Mesenchymal stem cell (in vitro differentiated cells and primary cell): ENCODE measurements at regions not wholly inside any gene's neighbourhood (a gene's known extent, or its start where the extent isn't known, plus 50 kb on each side); places are given as distances from the start of the nearest gene placed in this dataset.

Experiments
- DNase-seq: peaks from one replicate; pipeline ENCODE4 v3.0.0-alpha.2; 2013
- H2AFZ ChIP-seq: one replicate; pipeline ENCODE4 v1.6.1; 2013; ENCODE audit warnings: low read depth, mild to moderate bottlenecking, control low read depth, inconsistent platforms, low read length, moderate library complexity
- H2AK5ac ChIP-seq: 2 replicates; pipeline ENCODE4 v1.6.1; 2013; ENCODE audit warnings: low read length, moderate library complexity, mild to moderate bottlenecking, inconsistent platforms; ENCODE audit not compliant: severe bottlenecking
- H2BK120ac ChIP-seq: one replicate; pipeline ENCODE4 v1.6.1; 2013; ENCODE audit warnings: low read depth, mild to moderate bottlenecking, inconsistent platforms, low read length, moderate library complexity
- H2BK12ac ChIP-seq, 2 experiments: one replicate each; pipeline ENCODE4 v1.6.1; 2013; ENCODE audit warnings: inconsistent platforms in 2 of 2, low read length in 2 of 2, mild to moderate bottlenecking in 2 of 2, moderate library complexity in 2 of 2, control low read depth in 1 of 2
- H2BK15ac ChIP-seq: one replicate; pipeline ENCODE4 v1.6.1; 2013; ENCODE audit warnings: mild to moderate bottlenecking, low read depth, inconsistent platforms; ENCODE audit not compliant: poor library complexity, severe bottlenecking
- H2BK5ac ChIP-seq: 2 replicates; pipeline ENCODE4 v1.6.1; 2013; ENCODE audit warnings: low read depth, mild to moderate bottlenecking, low read length, control low read depth, inconsistent platforms; ENCODE audit not compliant: poor library complexity, severe bottlenecking
- H3K14ac ChIP-seq, 2 experiments: one replicate each; pipeline ENCODE4 v1.6.1; 2013; ENCODE audit warnings: inconsistent platforms in 2 of 2, low read length in 2 of 2, control low read depth in 1 of 2, mild to moderate bottlenecking in 1 of 2, moderate library complexity in 1 of 2
- H3K18ac ChIP-seq, 2 experiments: one replicate each; pipeline ENCODE4 v1.6.1; 2013; ENCODE audit warnings: inconsistent platforms in 2 of 2, low read length in 2 of 2, control low read depth in 1 of 2, low read depth in 1 of 2, mild to moderate bottlenecking in 1 of 2
- H3K23ac ChIP-seq, 2 experiments: one replicate each; pipeline ENCODE4 v1.6.1; 2013; ENCODE audit warnings: inconsistent platforms in 2 of 2, low read length in 2 of 2, mild to moderate bottlenecking in 2 of 2, moderate library complexity in 2 of 2, control low read depth in 1 of 2
- H3K27ac ChIP-seq: 2 replicates; pipeline ENCODE4 v1.5.1; 2013; ENCODE audit warnings: mild to moderate bottlenecking, moderate library complexity, low read length, control low read depth, inconsistent platforms; ENCODE audit not compliant: poor library complexity, severe bottlenecking
- H3K27me3 ChIP-seq, 2 experiments: 2 replicates each; pipeline versions ENCODE4 v1.6.1 to v1.7.0; 2013; ENCODE audit warnings: low read length in 2 of 2, mild to moderate bottlenecking in 2 of 2, moderate library complexity in 2 of 2, control low read depth in 1 of 2, inconsistent platforms in 1 of 2; ENCODE audit not compliant: control insufficient read depth in 1 of 2, insufficient read depth in 1 of 2
- H3K36me3 ChIP-seq, 2 experiments: 2 replicates each; pipeline versions ENCODE4 v1.6.1 to v1.7.0; 2013; ENCODE audit warnings: low read length in 2 of 2, control low read depth in 1 of 2, inconsistent platforms in 1 of 2, low read depth in 1 of 2, mild to moderate bottlenecking in 1 of 2; ENCODE audit not compliant: insufficient read depth in 2 of 2, control insufficient read depth in 1 of 2
- H3K4ac ChIP-seq, 2 experiments: one replicate each; pipeline ENCODE4 v1.6.1; 2013; ENCODE audit warnings: inconsistent platforms in 2 of 2, low read length in 2 of 2, mild to moderate bottlenecking in 2 of 2, moderate library complexity in 2 of 2, control low read depth in 1 of 2, low read depth in 1 of 2
- H3K4me1 ChIP-seq: 2 replicates; pipeline ENCODE4 v1.6.1; 2013; ENCODE audit warnings: low read depth, low read length, control low read depth; ENCODE audit not compliant: control insufficient read depth, insufficient read depth
- H3K4me2 ChIP-seq: 2 replicates; pipeline ENCODE4 v1.6.1; 2013; ENCODE audit warnings: low read length, mild to moderate bottlenecking, inconsistent platforms; ENCODE audit not compliant: poor library complexity, severe bottlenecking
- H3K4me3 ChIP-seq, 2 experiments: 2 replicates each; pipeline versions ENCODE4 v1.5.1 to v1.7.0; 2013; ENCODE audit warnings: low read length in 2 of 2, mild to moderate bottlenecking in 2 of 2, control low read depth in 1 of 2, low read depth in 1 of 2; ENCODE audit not compliant: insufficient read depth in 1 of 2
- H3K79me1 ChIP-seq: replicated peaks from 2 replicates; pipeline ENCODE4 v1.6.1; 2013; ENCODE audit warnings: mild to moderate bottlenecking, control low read depth, low read length, inconsistent platforms; ENCODE audit not compliant: poor library complexity, severe bottlenecking
- H3K9ac ChIP-seq: 2 replicates; pipeline ENCODE4 v1.7.0; 2013; ENCODE audit warnings: mild to moderate bottlenecking, low read length, moderate library complexity
- H3K9me3 ChIP-seq: 2 replicates; pipeline ENCODE4 v1.7.0; 2013; ENCODE audit warnings: mild to moderate bottlenecking, low read length; ENCODE audit not compliant: control insufficient read depth
- H4K8ac ChIP-seq: one replicate; pipeline ENCODE4 v1.6.1; 2013; ENCODE audit warnings: inconsistent platforms, mild to moderate bottlenecking, low read length, moderate library complexity
- H4K91ac ChIP-seq: one replicate; pipeline ENCODE4 v1.6.1; 2013; ENCODE audit warnings: mild to moderate bottlenecking, low read length, inconsistent platforms
- WGBS: methylation state at CpG from one replicate; pipeline ENCODE4 v1.1.7; 2013; ENCODE audit warnings: mixed read lengths; 5-methylcytosine and 5-hydroxymethylcytosine counted together

DNA sequence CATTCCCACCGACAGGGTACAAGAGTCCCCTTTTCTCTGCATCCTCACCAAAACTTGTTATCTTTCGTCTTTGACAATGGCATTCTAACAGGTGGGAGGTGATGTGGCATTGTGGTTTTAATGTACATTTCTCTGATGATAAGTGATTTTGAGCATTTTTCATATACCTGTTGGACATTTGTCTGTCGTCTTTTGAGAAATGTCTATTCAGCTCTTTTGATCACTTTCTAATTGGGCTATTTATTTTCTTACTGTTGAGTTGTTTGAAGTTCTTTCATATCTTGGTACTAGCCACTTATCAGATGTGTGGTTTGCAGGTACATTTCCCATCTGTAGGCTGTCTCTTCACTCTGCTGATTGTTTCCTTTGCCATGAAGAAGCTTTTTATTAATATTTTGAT lies 219.0 kb upstream of the SOX1 start:
- H3K4ac ChIP-seq, result no peak overlapping the region
- no peaks in the 10 kb centered on the region for H3K79me1 ChIP-seq
- H3K4me1 ChIP-seq, result peaks cover 2% of the 10 kb centered on the region
- H2BK120ac ChIP-seq, result no peak overlapping the region
- no peak overlapping the region for H2BK12ac ChIP-seq
- H3K4me3 ChIP-seq, result no peak overlapping the region
- no peak overlapping the region for H3K23ac ChIP-seq
- no peaks in the 10 kb centered on the region for H3K27me3 ChIP-seq
- no peak overlapping the region for H2BK5ac ChIP-seq
- no peak overlapping the region for H2BK15ac ChIP-seq
- no peaks in the 10 kb centered on the region for H3K9me3 ChIP-seq
- no peak for DNase-seq
- no peak overlapping the region for H2AK5ac ChIP-seq
- H3K9ac ChIP-seq, result no peak overlapping the region
- H3K18ac ChIP-seq, result no peak overlapping the region
- no peak overlapping the region for H4K91ac ChIP-seq
- H4K8ac ChIP-seq, result no peak overlapping the region
- H3K14ac ChIP-seq, result no peak overlapping the region
- no peak overlapping the region for H2AFZ ChIP-seq
- H3K4me2 ChIP-seq, result no peak overlapping the region
- H3K27ac ChIP-seq, result no peak overlapping the region
- 83% methylated on average over 1 of the region's 3 CpGs for WGBS
- no peaks in the 10 kb centered on the region for H3K36me3 ChIP-seq

- no peak for DNase-seq
- Histone ChIP-seq H2BK12ac (no peak overlapping the region), H3K9me3 (no peaks in the 10 kb centered on the region), H3K4me1 (peaks cover 2% of the 10 kb centered on the region), H3K36me3 (no peaks in the 10 kb centered on the region), H3K27ac (no peak overlapping the region), H3K4me2 (no peak overlapping the region), H3K9ac (no peak overlapping the region), H3K18ac (no peak overlapping the region), H2BK15ac (no peak overlapping the region), H4K8ac (no peak overlapping the region), H2AK5ac (no peak overlapping the region), H3K27me3 (no peaks in the 10 kb centered on the region), H3K14ac (no peak overlapping the region), H3K79me1 (no peaks in the 10 kb centered on the region), H3K23ac (no peak overlapping the region), H3K4ac (no peak overlapping the region), H2BK120ac (no peak overlapping the region), H4K91ac (no peak overlapping the region), H2AFZ (no peak overlapping the region), H2BK5ac (no peak overlapping the region), H3K4me3 (no peak overlapping the region)
- WGBS, result 77% methylated on average over 6 of the region's 7 CpGs
Observed at GRCh38 chr13:111850458-111850857, 216.5 kb upstream of the SOX1 start.

DNA sequence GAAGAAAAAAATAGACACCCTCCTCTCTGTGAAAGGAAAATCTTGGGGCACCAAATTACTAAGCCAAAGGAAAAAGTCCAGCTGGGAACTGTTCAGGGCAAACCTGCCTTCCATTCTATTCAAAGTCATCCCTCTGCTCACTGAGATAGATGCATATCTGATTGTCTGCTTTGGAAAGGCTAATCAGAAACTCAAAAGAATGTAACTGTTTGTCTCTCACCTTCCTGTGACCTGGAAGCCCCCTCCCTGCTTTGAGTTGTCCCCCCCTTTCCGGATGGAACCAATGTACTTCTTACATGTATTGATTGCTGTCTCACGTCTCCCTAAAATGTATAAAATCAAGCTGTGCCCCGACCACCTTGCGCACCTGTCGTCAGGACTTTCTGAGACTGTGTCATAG lies 216.0 kb upstream of the SOX1 start:
- H3K18ac ChIP-seq, result no peak overlapping the region
- H3K4me3 ChIP-seq, result no peak overlapping the region
- WGBS, result 66% methylated on average over 5 of the region's 5 CpGs
- no peaks in the 10 kb centered on the region for H3K9me3 ChIP-seq
- no peak overlapping the region for H3K9ac ChIP-seq
- no peak overlapping the region for H2AFZ ChIP-seq
- no peak overlapping the region for H4K8ac ChIP-seq
- DNase-seq, result no peak
- no peak overlapping the region for H4K91ac ChIP-seq
- H2BK120ac ChIP-seq, result no peak overlapping the region
- no peak overlapping the region for H2BK12ac ChIP-seq
- no peak overlapping the region for H2BK5ac ChIP-seq
- H2BK15ac ChIP-seq, result no peak overlapping the region
- H3K79me1 ChIP-seq, result no peaks in the 10 kb centered on the region
- H3K27me3 ChIP-seq, result no peaks in the 10 kb centered on the region
- no peak overlapping the region for H2AK5ac ChIP-seq
- no peak overlapping the region for H3K23ac ChIP-seq
- H3K27ac ChIP-seq, result no peak overlapping the region
- no peaks in the 10 kb centered on the region for H3K36me3 ChIP-seq
- H3K14ac ChIP-seq, result no peak overlapping the region
- H3K4me1 ChIP-seq, result peaks cover 2% of the 10 kb centered on the region
- H3K4me2 ChIP-seq, result no peak overlapping the region
- H3K4ac ChIP-seq, result no peak overlapping the region

DNA sequence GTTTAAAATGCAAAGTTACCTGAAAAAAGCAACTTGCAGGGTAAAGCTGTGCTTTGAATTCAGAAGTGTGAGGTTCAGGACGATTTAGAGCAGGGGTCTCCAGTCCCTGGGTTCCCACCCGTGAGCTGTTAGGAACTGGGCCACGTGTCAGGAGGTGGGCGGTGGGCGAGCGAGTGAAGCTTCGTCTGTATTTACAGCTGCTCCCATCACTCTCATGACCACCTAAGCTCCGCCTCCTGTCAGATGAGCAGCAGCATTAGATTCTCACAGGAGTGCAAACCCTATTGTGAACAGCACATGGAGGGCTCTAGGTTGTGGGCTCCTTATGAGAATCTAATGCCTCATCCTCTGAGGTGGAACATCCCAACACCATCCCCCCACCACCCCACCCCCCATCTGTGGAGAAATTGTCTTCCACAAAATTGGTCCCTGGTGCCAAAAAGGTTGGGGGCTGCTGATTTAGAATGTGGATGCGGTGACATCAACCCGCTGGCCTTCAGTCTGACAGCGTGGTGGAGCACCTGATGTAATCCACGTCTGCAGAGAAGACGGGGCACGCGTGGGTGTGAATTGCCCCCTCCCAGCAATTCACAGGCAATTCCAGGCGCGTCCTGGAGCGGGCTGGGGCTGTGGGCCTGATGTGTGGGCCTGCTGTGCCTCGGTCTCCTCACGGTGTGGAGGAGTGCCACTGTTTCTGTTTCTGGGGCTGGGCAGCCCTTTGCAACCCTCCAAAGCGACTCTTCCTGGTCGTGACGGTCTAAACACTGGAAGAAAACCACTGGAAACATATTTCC lies 214.0 kb upstream of the SOX1 start:
- Histone ChIP-seq H3K9ac (no peak overlapping the region), H3K27ac (no peak overlapping the region), H3K23ac (no peak overlapping the region), H3K9me3 (no peaks in the 10 kb centered on the region), H2AK5ac (no peak overlapping the region), H4K91ac (no peak overlapping the region), H3K36me3 (no peaks in the 10 kb centered on the region), H3K4ac (no peak overlapping the region), H3K27me3 (no peaks in the 10 kb centered on the region), H3K18ac (no peak overlapping the region), H2BK5ac (no peak overlapping the region), H2BK12ac (no peak overlapping the region), H3K14ac (no peak overlapping the region), H3K4me1 (peaks cover 2% of the 10 kb centered on the region), H3K79me1 (no peaks in the 10 kb centered on the region), H2BK120ac (no peak overlapping the region), H4K8ac (no peak overlapping the region), H3K4me3 (no peak overlapping the region), H2BK15ac (no peak overlapping the region), H3K4me2 (no peak overlapping the region), H2AFZ (no peak overlapping the region)
- WGBS, result 75% methylated on average over 23 of the region's 23 CpGs
- DNase-seq, result no peak
